Upper lobe of right lung (tissue), 1 donor: ENCODE measurements at regions not wholly inside any gene's neighbourhood (a gene's known extent, or its start where the extent isn't known, plus 50 kb on each side); places are given as distances from the start of the nearest gene placed in this dataset.
"Not testable (repeated sequence)": the region's sequence is repeated elsewhere in the genome, so short reads cannot be mapped to it uniquely, and the experiment has no call there.

Source experiments
- ATAC-seq: fragments of 200-7000 bp; cut with Tn5 transposase; one replicate; pipeline ENCODE4 v1.9.1; 2020; ENCODE audit warnings: mild to moderate bottlenecking, moderate library complexity
- DNase-seq: peaks from one replicate; pipeline ENCODE4 v3.0.0-alpha.2; 2020
- H3K27ac ChIP-seq: fragments of 200-600 bp; one replicate; pipeline ENCODE4 v1.8.0; 2022
- H3K27me3 ChIP-seq: fragments of 200-600 bp; one replicate; pipeline ENCODE4 v1.8.0; 2022; ENCODE audit warnings: mild to moderate bottlenecking
- H3K36me3 ChIP-seq: fragments of 200-600 bp; one replicate; pipeline ENCODE4 v1.8.0; 2022
- H3K4me1 ChIP-seq: fragments of 200-600 bp; one replicate; pipeline ENCODE4 v1.8.0; 2022
- H3K4me3 ChIP-seq: fragments of 200-600 bp; one replicate; pipeline ENCODE4 v1.8.0; 2022; ENCODE audit warnings: mild to moderate bottlenecking
- H3K9me3 ChIP-seq: fragments of 200-600 bp; one replicate; pipeline ENCODE4 v1.8.0; 2022
- intact Hi-C: fragments of 100-400 bp; cut with DNase I; formaldehyde crosslinking; loops from one replicate; pipeline ENCODE4 v1.11.0; 2022
- donor health status: DM: no; HTN: yes; CAD: no; lungs with severe emphysema.

GRCh38 chr9:41251101-41251500 is 62.0 kb upstream of the ZNG1F start:
- H3K4me1 ChIP-seq, DNase-seq, H3K27me3 ChIP-seq, H3K36me3 ChIP-seq, H3K4me3 ChIP-seq, intact Hi-C loops, H3K27ac ChIP-seq, H3K9me3 ChIP-seq, ATAC-seq: not testable (repeated sequence)

- H3K9me3 ChIP-seq, ATAC-seq, DNase-seq, H3K27me3 ChIP-seq, H3K27ac ChIP-seq, H3K4me3 ChIP-seq, intact Hi-C loops, H3K36me3 ChIP-seq, H3K4me1 ChIP-seq: not testable (repeated sequence)
Observed at GRCh38 chr9:41246702-41247101, 57.6 kb upstream of the ZNG1F start.
